LNCAP (cell line): ENCODE measurements at regions not wholly inside any gene's neighbourhood (a gene's known extent, or its start where the extent isn't known, plus 50 kb on each side); places are given as distances from the start of the nearest gene placed in this dataset.

ENCODE experiments used
- CTCF ChIP-seq: fragments of 450-650 bp; IDR thresholded peaks from 2 replicates; pipeline ENCODE4 v1.5.1; 2017; ENCODE audit warnings: mild to moderate bottlenecking

DNA sequence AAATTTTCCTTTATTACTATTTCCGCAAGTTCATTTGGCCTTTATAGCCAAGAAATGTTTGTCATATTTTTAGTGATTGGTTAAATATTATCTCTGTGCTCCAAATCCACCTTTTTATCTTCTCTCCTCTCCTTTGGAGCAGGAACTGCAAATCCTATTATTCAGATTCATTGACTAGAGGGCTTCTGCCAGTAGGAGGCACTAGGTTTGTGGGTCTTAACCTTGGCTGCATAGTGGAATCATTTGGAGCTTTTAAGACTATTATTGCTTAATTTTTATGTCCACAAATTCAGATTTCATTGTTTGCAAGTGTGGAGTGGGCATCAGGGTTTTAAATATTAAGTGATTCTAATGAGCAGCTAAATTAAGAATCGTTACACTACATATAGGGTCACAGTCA is 75.3 kb upstream of the SYT10 start:
- TF ChIP-seq CTCF = peak; percentile 36; the same call in 1 of the 2 replicates

- TF ChIP-seq CTCF = no peak
Measured at GRCh38 chr12:33519566-33519965, 79.9 kb upstream of the SYT10 start.

DNA sequence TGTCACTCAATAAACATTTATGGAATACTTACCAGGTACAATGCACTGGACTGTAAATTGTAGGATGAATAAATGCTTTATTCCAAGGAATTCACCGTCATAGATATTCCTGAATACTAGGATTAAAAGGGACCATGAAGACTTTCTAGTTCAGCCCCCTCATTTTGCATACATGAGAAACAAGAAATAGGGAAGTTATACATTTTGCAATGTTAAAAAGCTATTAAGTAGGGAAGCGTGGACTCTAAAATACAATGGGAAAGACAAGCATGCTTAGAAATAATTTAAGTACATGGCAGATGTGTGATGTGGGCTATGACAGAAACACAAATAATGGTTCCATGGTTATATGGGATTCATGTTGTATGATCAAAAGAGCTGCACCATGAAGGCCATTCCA is 89.4 kb upstream of the SYT10 start:
- no peak for TF ChIP-seq CTCF

- no peak for TF ChIP-seq CTCF
Measured at GRCh38 chr12:33529810-33530209, 90.2 kb upstream of the SYT10 start.

- TF ChIP-seq CTCF = no peak
Measured at GRCh38 chr12:33531261-33531660, 91.6 kb upstream of the SYT10 start.

DNA sequence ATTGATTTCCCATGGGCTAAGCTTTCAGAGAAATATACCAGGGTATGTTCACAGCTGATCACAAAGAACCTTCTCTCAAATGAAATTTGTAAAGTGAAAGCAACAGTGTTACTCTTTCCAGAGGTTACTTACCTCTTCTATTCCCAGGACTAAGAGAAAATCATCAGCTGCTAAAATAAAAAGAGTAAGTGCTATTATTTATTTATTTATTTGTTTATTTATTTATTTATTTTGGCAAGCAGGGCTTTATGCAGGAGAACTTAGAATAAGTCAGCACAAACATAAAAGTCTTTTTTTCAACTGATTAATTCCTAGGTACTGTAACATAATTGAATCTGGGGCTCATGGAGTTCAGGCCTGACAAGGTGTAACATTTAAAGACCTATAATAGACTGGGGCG is 93.9 kb upstream of the SYT10 start:
- TF ChIP-seq CTCF = no peak

GRCh38 chr12:33536431-33536830 is 96.8 kb upstream of the SYT10 start:
- no peak for TF ChIP-seq CTCF

GRCh38 chr12:33546004-33546403 is 106.4 kb upstream of the SYT10 start:
- TF ChIP-seq CTCF = no peak
